Activated T-helper 9 cell treated with anti-CD3 and anti-CD28 coated beads, Interleukin-2, amount 50 U/mL, for 16 hours (primary cell): ENCODE measurements at regions not wholly inside any gene's neighbourhood (a gene's known extent, or its start where the extent isn't known, plus 50 kb on each side); places are given as distances from the start of the nearest gene placed in this dataset.

Experiments used
- DNase-seq: peaks from one replicate; pipeline ENCODE4 v3.0.0-alpha.2; 2020; ENCODE audit warnings: low read depth

DNA sequence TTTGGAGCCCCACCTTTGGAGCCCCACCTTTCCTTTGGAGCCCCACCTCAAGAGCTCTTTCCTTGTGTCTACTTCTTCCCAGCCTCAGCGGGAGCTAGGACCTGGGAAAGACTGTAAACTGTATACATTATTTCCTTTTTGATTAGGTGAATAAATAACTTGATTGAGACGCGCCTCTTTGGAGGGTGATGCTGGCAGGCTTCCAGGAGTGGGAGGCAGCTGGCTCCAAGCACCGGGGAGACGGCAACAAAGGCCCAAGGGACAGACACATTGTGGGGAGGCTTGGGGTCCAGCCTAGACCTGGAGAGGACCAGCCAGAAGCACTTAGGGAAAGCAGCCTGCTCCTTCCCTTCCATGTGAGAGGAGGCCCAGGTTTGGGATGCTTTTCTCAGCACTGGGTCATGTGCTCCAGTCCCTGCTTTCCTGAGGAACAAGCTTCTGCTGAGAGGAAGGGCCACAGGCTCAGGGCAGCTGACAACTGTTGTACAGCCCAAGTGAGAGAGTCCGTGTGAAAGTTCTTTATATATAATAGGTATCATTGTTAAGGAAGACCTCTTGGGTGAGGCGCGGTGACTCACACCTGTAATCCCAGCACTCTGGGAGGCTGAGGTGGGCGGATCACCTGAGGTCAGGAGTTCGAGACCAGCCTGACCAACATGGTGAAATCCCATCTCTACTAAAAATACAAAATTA, 297.2 kb upstream of the SLC14A2 start:
- no peak for DNase-seq

- DNase-seq = no peak
Observed at GRCh38 chr18:45320724-45321123, 294.6 kb upstream of the SLC14A2 start.

GRCh38 chr18:45321520-45321919, 293.8 kb upstream of the SLC14A2 start:
- DNase-seq = no peak

DNA sequence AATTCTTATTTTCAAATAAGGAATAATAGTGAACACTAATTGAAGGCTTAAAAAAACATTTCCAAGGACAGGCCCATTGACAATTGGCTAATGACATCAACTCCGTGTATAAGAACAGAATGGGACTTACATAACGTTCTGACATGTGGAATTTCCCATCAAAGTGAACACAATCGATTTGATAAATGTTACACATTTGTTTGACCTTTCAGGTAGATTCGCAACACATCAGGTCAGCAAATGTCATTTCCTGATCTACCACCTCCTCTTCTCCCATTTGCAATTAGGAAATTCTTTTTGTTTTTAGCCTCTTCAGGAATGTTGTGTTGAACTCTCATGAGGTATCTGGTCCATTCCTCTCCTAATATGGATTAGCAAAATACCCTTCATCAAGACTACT, 292.9 kb upstream of the SLC14A2 start:
- no peak for DNase-seq

DNA sequence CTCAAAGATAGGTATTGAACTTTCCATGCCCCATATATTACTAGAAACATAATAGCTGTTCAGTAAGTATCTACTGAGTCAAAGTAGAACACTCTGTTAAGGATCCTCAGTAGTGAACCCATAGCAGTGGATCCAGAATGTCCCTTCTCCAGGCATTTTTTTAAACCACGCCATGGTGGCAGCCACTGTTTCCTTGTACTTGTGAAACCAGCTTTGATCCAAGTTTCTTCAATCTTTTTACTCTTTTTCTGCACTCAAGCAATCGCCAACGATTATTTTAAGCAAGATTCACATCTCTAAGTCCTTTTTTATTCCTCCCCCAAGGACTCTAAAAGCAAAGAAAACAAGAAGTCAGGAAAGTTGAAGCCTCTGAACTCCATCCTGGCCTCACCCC, 291.2 kb upstream of the SLC14A2 start:
- no peak for DNase-seq

DNA sequence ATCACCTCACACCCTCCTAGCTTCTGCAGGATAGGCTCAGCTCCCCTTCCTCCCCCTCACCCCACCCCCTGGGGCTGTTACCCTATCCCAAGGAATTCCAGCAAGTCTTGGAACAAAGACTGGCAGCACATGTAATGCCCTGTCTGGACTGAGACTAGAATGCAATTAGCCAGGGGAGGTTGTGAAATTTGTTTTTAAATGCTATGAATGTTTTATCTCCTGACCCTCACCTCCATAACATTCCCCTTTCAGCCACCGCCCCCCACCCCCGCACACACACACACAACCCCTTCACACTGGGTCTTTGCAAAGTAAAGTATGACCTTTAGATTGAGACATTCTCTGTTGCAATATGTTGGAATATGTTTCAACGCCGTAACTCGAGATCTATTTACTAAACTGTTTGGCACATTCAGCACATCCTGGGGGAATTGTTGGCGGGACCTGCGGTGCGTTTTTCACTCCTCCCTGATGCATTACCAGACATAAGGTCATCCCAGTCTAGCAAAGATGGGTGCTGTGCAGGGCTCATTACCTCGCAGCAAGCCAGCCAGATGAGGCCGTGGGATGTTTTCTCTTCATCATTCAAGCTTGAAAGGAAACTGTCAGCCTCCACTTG, 290.7 kb upstream of the SLC14A2 start:
- no peak for DNase-seq

DNA sequence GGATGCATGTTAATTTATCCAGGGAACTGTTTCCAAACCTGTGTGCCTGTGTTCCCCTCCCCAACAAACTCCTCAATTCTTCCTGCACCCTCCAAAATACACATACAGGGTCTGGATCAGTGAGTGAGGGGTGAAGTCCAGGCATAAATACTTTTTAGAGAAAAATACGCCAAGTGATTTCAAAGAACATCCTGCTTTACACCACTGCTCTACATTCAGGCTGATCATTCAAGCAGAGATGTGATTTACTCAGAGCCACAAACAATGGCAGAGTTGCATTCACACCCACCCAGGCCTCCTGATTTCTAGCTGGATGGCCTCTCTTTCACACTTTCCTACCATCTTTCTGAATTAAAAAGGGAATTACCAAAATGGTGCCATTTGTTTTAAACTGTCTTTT, 289.5 kb upstream of the SLC14A2 start:
- no peak for DNase-seq

- DNase-seq = no peak
Observed at GRCh38 chr18:45326505-45326904, 288.8 kb upstream of the SLC14A2 start.

GRCh38 chr18:45328296-45328695, 287.0 kb upstream of the SLC14A2 start:
- DNase-seq = no peak

- DNase-seq = no peak
Observed at GRCh38 chr18:45328811-45329210, 286.5 kb upstream of the SLC14A2 start.

DNA sequence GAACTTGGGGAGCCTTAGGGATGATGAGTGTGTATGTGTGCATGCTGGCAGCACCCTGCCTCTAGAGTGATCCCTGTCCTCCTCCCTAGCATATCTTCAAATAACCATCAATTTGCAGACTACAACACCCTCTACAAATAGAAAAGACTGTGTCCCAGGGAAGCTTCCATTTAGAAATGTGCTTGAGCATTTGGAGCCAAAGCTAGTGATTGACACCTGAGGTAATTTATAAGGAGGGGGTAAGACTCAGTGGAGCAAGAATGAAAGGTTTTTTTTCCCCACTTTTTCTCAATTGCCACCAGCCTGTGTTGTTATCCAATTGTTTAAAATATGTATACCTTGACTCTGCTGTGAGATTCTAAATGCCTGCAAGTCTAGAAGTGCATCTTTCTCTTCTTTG, 286.0 kb upstream of the SLC14A2 start:
- DNase-seq = no peak

- no peak for DNase-seq
Observed at GRCh38 chr18:45330170-45330594, 285.1 kb upstream of the SLC14A2 start.

GRCh38 chr18:45332871-45333270, 282.4 kb upstream of the SLC14A2 start:
- no peak for DNase-seq

- no peak for DNase-seq
Observed at GRCh38 chr18:45334191-45334590, 281.1 kb upstream of the SLC14A2 start.

GRCh38 chr18:45335282-45336043, 279.8 kb upstream of the SLC14A2 start:
- DNase-seq = no peak

DNA sequence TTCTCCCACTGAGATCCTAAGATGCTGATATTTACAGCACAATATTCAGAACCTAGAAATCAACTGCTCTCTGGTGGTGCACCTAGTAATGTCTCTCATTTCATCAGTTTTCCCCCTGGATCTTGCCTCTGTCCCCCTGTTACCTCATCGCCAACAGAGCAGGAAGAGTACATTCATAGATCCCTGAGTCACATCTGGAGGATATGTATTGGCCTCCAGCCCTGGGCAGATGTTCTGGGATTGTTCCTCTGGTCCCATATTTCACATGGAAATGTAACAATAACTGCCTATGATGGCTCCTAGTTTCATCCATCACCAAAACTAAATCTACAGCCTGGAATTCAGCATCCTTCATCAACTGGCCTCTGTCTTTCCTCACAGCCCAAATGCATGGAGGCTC, 278.8 kb upstream of the SLC14A2 start:
- no peak for DNase-seq

- DNase-seq = no peak
Observed at GRCh38 chr18:45337477-45337876, 277.8 kb upstream of the SLC14A2 start.

DNA sequence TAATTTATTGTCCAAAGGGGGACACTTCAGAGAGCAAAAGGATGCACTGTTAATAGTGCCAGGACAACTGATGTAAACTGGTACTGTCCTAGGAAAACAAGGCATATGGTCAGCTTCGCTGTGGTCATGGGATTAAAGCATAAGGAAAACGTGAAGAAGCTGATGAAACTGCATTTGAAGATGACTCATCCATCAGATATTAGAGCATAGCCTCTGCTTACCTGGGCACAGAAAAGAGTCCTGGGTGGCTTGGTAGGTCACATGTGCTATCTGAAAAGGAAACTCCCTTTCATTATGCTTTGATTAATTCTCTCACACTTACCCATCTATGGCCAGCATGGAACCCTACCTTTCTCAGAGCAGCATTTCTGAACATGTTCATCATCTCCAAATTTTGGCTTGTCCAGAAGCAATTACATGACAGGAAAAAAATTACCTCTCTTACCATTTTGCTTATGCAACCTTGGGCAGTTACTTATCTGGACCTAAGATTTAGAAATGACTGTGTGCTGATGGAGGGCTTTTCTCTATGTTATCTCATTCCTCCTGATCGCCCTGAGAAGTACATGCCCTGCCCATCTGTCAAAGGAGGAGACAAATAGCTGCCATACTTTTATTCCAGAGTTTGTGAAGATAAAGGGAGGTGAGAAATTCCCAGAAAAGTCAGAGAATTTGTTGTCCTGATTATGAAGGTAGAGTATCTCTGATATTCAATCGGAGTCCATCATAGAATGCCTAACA, 275.3 kb upstream of the SLC14A2 start:
- no peak for DNase-seq

GRCh38 chr18:45340884-45341283, 274.4 kb upstream of the SLC14A2 start:
- DNase-seq = no peak

- no peak for DNase-seq
Observed at GRCh38 chr18:45341454-45341853, 273.8 kb upstream of the SLC14A2 start.

DNA sequence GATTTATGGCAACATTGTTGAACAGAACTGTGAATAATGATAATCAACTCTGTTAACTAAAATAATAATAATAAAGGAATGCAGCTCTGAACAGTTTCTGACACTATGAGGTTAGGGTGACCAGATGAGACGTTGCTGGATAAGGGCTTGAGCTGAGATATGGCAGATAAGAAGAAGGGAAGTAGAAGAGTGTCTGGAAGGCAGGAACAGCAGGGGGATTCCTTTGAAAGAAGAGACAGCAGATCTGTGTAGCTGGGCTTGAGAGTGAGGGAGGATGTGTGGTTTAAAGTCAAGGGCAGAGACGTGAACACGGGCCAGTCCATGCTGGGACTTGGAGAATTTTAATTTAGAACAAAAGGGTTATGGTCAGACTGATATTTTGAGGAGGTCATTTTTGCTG, 273.1 kb upstream of the SLC14A2 start:
- DNase-seq = no peak

DNA sequence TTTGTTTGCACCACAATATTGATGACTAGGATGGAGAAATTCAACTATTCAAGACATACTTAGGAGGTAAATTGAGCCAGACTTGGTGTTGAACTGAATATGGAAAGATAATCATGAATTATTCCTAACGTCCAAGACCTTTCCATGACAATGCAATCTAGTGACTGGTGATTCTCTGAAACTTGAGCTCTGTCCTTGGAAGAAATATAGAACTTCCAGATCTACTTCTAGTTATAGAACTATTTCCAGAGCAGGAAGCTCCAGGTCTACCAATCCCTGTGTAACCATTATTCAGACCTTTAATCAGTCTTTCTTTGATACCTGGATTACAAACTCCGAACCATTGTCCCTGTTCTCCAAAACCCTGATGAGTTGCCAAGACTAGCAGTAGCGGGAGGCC, 272.6 kb upstream of the SLC14A2 start:
- DNase-seq = no peak

- no peak for DNase-seq
Observed at GRCh38 chr18:45343365-45343764, 271.9 kb upstream of the SLC14A2 start.
